ENCODE measurements at regions not wholly inside any gene's neighbourhood (a gene's known extent, or its start where the extent isn't known, plus 50 kb on each side); places are given as distances from the start of the nearest gene placed in this dataset.
"Not testable (repeated sequence)": the region's sequence is repeated elsewhere in the genome, so short reads cannot be mapped to it uniquely, and the experiment has no call there.

DNA sequence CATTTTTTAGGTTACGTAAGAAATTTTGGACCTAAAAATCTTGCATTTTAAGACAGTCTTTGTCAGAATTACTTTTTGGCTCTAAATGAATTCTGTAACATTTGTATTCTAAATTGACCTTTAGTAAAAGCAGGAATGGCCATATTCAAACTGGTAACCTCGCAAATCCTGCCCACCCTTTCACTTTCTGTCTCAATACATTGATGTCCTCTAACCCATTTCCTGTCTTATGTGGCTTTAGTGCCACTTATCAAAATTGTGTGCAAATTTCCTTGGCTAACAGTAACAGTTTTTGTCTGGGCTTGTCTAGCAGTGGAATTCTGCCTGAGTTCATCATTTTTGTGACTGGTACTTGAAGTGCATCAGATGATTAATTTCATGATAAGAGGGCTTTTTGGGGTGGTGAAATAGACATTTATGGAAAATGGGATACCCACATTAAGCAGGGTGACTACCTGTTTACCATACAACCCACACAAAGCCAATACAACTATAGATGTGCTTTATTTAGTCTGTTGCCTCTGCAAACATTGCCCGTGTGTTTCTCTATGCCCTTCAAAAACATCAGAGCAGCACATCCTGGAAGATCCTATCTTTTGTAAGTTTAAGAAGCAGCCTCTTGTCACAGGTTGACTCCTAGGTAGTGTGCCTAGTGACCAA is 98.7 kb upstream of the FAM72C start:
- not testable (repeated sequence) for H3K14ac ChIP-seq (ENCODE audit: low read length); H2BK15ac ChIP-seq (ENCODE audit: low read length); DNase-seq (ENCODE audit: low spot score); H3K9me3 ChIP-seq (replicated peaks in 1 of 2; ENCODE audit: control insufficient read depth in 2 of 2, insufficient read depth in 1 of 2, low read depth in 1 of 2, low read length in 2 of 2); H3K9ac ChIP-seq (ENCODE audit: low read depth, low read length, poor library complexity); H3K23ac ChIP-seq (ENCODE audit: low read depth, low read length, poor library complexity); H3K27me3 ChIP-seq (ENCODE audit: control insufficient read depth in 3 of 3, insufficient read depth in 3 of 3, low read depth in 1 of 3, low read length in 3 of 3); H2AK5ac ChIP-seq (ENCODE audit: low read depth, low read length); H4K91ac ChIP-seq (ENCODE audit: low read depth, low read length, poor library complexity); H3K18ac ChIP-seq (ENCODE audit: low read length); H4K8ac ChIP-seq (ENCODE audit: low read depth, low read length); H3K4me1 ChIP-seq (ENCODE audit: control insufficient read depth in 2 of 2, insufficient read depth in 1 of 2, low read depth in 1 of 2, low read length in 2 of 2); H2BK120ac ChIP-seq (ENCODE audit: low read depth, low read length); H2BK5ac ChIP-seq (ENCODE audit: low read length); H3K4me2 ChIP-seq (ENCODE audit: insufficient read depth, low read length, poor library complexity, severe bottlenecking); H3K36me3 ChIP-seq (replicated peaks in 1 of 2; ENCODE audit: control insufficient read depth in 2 of 2, insufficient read depth in 2 of 2, low read length in 2 of 2); H3K4me3 ChIP-seq (ENCODE audit: low read length in 2 of 2); H3K4ac ChIP-seq (ENCODE audit: low read length); H2BK12ac ChIP-seq (ENCODE audit: low read length); H3K27ac ChIP-seq (replicated peaks; ENCODE audit: low read length); H2AFZ ChIP-seq (ENCODE audit: low read length); H3K79me1 ChIP-seq (ENCODE audit: low read depth, low read length)
- WGBS, 2 donors (ENCODE audit: extremely low coverage in 2 of 2, insufficient read length in 2 of 2, insufficient replicate concordance in 1 of 2), result no CpG with 5 or more reads among the region's 3 CpGs

DNA sequence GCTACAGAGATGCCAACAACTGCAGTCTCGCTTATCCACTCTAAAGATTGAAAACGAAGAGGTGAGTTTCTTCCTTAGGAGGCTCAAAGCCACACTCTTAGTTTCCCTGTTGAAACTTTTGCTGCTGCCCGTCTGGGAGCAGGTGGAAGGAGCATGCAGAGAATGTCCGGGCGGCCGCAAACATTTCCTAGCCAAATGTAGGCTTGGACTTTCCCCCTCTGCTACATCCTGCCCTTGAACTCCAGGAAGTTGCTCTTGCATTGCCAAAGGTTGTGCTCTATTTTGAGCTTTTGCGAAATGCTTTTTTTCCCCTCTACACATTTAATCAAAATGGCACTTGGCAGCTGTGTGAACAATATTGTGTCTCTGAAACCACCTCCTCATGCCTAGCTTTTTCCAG is 95.3 kb upstream of the FAM72C start:
- H3K14ac ChIP-seq (ENCODE audit: low read length); H3K27me3 ChIP-seq (ENCODE audit: control insufficient read depth in 3 of 3, insufficient read depth in 3 of 3, low read depth in 1 of 3, low read length in 3 of 3); H3K23ac ChIP-seq (ENCODE audit: low read depth, low read length, poor library complexity); H3K18ac ChIP-seq (ENCODE audit: low read length); H3K27ac ChIP-seq (replicated peaks; ENCODE audit: low read length); H3K79me1 ChIP-seq (ENCODE audit: low read depth, low read length); H2BK120ac ChIP-seq (ENCODE audit: low read depth, low read length); H3K9ac ChIP-seq (ENCODE audit: low read depth, low read length, poor library complexity); H3K4ac ChIP-seq (ENCODE audit: low read length); H4K91ac ChIP-seq (ENCODE audit: low read depth, low read length, poor library complexity); H2AK5ac ChIP-seq (ENCODE audit: low read depth, low read length); H3K9me3 ChIP-seq (replicated peaks in 1 of 2; ENCODE audit: control insufficient read depth in 2 of 2, insufficient read depth in 1 of 2, low read depth in 1 of 2, low read length in 2 of 2); H3K4me3 ChIP-seq (ENCODE audit: low read length in 2 of 2); H3K4me1 ChIP-seq (ENCODE audit: control insufficient read depth in 2 of 2, insufficient read depth in 1 of 2, low read depth in 1 of 2, low read length in 2 of 2); H2BK12ac ChIP-seq (ENCODE audit: low read length); H3K4me2 ChIP-seq (ENCODE audit: insufficient read depth, low read length, poor library complexity, severe bottlenecking); DNase-seq (ENCODE audit: low spot score); H2BK15ac ChIP-seq (ENCODE audit: low read length); H2BK5ac ChIP-seq (ENCODE audit: low read length); H3K36me3 ChIP-seq (replicated peaks in 1 of 2; ENCODE audit: control insufficient read depth in 2 of 2, insufficient read depth in 2 of 2, low read length in 2 of 2); H4K8ac ChIP-seq (ENCODE audit: low read depth, low read length); H2AFZ ChIP-seq (ENCODE audit: low read length): not testable (repeated sequence)
- WGBS, 2 donors (ENCODE audit: extremely low coverage in 2 of 2, insufficient read length in 2 of 2, insufficient replicate concordance in 1 of 2), result no CpG with 5 or more reads among the region's 7 CpGs

DNA sequence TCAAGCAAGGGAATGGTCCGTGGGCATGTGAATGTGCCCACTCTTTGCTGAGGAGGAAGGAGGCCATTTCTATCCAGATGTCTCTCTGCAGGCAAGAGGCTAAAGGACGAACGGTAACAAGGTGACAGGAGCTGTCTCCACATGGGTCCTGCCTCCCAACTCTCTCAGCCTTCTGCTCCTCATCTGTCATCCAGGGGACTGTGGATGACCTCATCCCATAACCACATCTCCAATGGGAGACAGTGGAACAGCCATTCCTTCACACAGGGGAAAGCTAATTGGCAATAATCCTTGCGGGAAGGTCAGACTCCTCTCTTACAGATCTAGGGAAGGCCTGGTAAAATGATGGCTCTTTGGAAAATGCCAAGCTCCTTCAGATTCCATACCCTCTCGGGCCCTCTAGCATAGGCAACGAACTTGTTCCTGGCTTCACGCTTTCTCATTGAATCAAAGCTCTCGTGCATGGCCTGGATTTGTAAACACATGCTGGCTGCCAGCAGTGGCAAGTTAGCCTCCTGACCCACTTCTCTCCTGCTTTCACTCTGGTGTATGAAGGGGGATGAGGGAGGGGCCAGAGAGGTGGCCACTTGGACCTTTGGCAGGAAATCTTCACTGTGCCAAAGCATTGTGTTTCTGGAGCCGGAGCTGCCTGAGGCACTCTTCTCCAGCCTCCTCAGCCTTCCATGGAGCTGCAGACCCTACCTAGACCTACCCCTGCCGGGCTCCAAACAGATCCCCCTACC is 94.5 kb upstream of the FAM72C start:
- not testable (repeated sequence) for H3K4me3 ChIP-seq (ENCODE audit: low read length in 2 of 2); H2BK15ac ChIP-seq (ENCODE audit: low read length); H3K23ac ChIP-seq (ENCODE audit: low read depth, low read length, poor library complexity); H3K4me1 ChIP-seq (ENCODE audit: control insufficient read depth in 2 of 2, insufficient read depth in 1 of 2, low read depth in 1 of 2, low read length in 2 of 2); H4K91ac ChIP-seq (ENCODE audit: low read depth, low read length, poor library complexity); H2AFZ ChIP-seq (ENCODE audit: low read length); H3K79me1 ChIP-seq (ENCODE audit: low read depth, low read length); H4K8ac ChIP-seq (ENCODE audit: low read depth, low read length); H3K14ac ChIP-seq (ENCODE audit: low read length); H3K27me3 ChIP-seq (ENCODE audit: control insufficient read depth in 3 of 3, insufficient read depth in 3 of 3, low read depth in 1 of 3, low read length in 3 of 3); H2BK120ac ChIP-seq (ENCODE audit: low read depth, low read length); DNase-seq (ENCODE audit: low spot score); H3K27ac ChIP-seq (replicated peaks; ENCODE audit: low read length); H3K18ac ChIP-seq (ENCODE audit: low read length); H2AK5ac ChIP-seq (ENCODE audit: low read depth, low read length); H3K4ac ChIP-seq (ENCODE audit: low read length); H3K4me2 ChIP-seq (ENCODE audit: insufficient read depth, low read length, poor library complexity, severe bottlenecking); H3K9me3 ChIP-seq (replicated peaks in 1 of 2; ENCODE audit: control insufficient read depth in 2 of 2, insufficient read depth in 1 of 2, low read depth in 1 of 2, low read length in 2 of 2); H3K36me3 ChIP-seq (replicated peaks in 1 of 2; ENCODE audit: control insufficient read depth in 2 of 2, insufficient read depth in 2 of 2, low read length in 2 of 2); H3K9ac ChIP-seq (ENCODE audit: low read depth, low read length, poor library complexity); H2BK12ac ChIP-seq (ENCODE audit: low read length); H2BK5ac ChIP-seq (ENCODE audit: low read length)
- no CpG with 5 or more reads among the region's 10 CpGs for WGBS, 2 donors (ENCODE audit: extremely low coverage in 2 of 2, insufficient read length in 2 of 2, insufficient replicate concordance in 1 of 2)

DNA sequence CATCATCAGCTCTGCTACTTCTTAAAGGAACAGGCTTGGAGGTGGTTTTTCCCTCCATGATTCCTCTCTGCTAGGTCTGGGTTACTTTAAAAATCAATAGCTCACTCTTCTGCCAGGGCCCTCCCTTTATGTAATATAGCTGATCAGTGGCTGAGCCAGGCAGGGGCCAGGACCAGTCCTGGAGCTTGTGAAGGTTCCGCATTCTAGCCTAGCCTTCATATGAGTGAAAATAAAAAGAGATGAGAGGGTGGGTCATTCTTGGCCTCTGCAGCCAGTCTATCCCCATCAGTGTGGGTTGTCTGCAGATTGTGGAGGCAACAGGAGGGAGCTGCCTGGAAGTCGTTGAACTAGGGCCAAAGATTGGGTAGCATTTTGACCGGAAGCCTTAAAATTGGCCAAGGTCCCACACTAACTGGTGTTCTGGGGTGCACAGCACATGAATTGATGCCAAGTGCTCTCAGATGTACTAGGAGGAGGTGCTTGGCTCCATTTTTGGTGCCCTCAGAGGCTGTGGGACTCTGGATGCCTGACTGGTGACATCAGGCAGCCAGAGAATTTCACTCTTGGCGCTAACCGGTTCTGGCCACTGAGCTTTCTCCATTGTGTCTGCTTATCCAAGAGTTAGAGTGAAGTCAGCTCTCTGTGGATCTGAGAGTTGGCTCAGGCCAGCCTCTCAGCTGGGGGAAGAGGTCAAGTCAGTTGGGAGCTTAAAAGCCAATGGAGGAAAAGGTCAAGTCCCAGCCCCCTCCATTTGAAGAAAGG is 93.7 kb upstream of the FAM72C start:
- H3K4ac ChIP-seq (ENCODE audit: low read length); H3K4me2 ChIP-seq (ENCODE audit: insufficient read depth, low read length, poor library complexity, severe bottlenecking); H4K91ac ChIP-seq (ENCODE audit: low read depth, low read length, poor library complexity); H3K79me1 ChIP-seq (ENCODE audit: low read depth, low read length); H3K36me3 ChIP-seq (replicated peaks in 1 of 2; ENCODE audit: control insufficient read depth in 2 of 2, insufficient read depth in 2 of 2, low read length in 2 of 2); H3K23ac ChIP-seq (ENCODE audit: low read depth, low read length, poor library complexity); H3K14ac ChIP-seq (ENCODE audit: low read length); H3K27ac ChIP-seq (replicated peaks; ENCODE audit: low read length); H3K27me3 ChIP-seq (ENCODE audit: control insufficient read depth in 3 of 3, insufficient read depth in 3 of 3, low read depth in 1 of 3, low read length in 3 of 3); H2BK5ac ChIP-seq (ENCODE audit: low read length); H3K9me3 ChIP-seq (replicated peaks in 1 of 2; ENCODE audit: control insufficient read depth in 2 of 2, insufficient read depth in 1 of 2, low read depth in 1 of 2, low read length in 2 of 2); H2AK5ac ChIP-seq (ENCODE audit: low read depth, low read length); H3K18ac ChIP-seq (ENCODE audit: low read length); DNase-seq (ENCODE audit: low spot score); H2AFZ ChIP-seq (ENCODE audit: low read length); H3K4me3 ChIP-seq (ENCODE audit: low read length in 2 of 2); H2BK12ac ChIP-seq (ENCODE audit: low read length); H3K9ac ChIP-seq (ENCODE audit: low read depth, low read length, poor library complexity); H3K4me1 ChIP-seq (ENCODE audit: control insufficient read depth in 2 of 2, insufficient read depth in 1 of 2, low read depth in 1 of 2, low read length in 2 of 2); H4K8ac ChIP-seq (ENCODE audit: low read depth, low read length); H2BK15ac ChIP-seq (ENCODE audit: low read length); H2BK120ac ChIP-seq (ENCODE audit: low read depth, low read length): not testable (repeated sequence)
- WGBS, 2 donors (ENCODE audit: extremely low coverage in 2 of 2, insufficient read length in 2 of 2, insufficient replicate concordance in 1 of 2), result no CpG with 5 or more reads among the region's 5 CpGs

Data from neuronal stem cell (in vitro differentiated cells).